ENCODE measurements at regions not wholly inside any gene's neighbourhood (a gene's known extent, or its start where the extent isn't known, plus 50 kb on each side); places are given as distances from the start of the nearest gene placed in this dataset.
A peak's percentile ranks its signal among the peaks of the same experiment; 100 is the strongest.

DNA sequence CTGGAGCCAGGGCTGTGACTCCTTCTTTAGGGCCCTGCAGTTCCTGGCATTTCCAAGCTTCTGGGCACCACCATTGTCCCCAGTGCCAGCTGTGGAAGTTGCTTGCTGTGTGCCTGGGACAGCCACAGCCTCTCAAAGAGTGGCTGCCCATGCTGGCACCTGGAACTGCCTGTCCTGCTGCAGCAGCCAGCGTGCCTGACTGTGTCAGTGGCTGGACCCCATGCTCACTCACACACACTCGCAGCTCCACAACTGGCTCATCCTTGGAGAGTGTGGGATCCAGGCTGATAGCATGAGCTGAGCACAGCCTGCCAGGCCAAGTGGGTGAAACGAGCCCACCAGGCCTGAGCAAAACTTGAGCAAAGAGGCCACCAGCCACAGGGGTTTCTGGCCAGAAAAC lies 1107.6 kb downstream of the C4orf33 start:
- DNase-seq = no peak

DNA sequence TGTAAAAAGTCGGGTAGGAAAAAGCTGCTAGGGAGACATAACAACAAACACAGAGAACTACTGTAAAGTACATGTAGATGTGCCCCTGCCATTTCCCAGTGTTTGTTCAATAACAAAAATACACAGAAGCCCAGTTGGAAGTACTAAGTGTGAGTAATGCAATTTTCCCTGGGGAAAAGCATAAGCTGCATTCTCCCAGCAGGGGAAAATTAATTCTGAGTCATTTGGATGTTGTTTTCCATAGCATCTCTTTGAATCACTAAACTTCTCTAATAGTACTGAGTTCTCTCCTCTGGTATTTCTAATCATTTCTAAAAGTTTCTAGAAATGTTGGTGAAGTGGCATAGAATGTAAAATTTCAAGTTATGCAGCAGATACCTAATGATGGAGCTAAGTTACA lies 1114.9 kb downstream of the C4orf33 start:
- DNase-seq = no peak

DNA sequence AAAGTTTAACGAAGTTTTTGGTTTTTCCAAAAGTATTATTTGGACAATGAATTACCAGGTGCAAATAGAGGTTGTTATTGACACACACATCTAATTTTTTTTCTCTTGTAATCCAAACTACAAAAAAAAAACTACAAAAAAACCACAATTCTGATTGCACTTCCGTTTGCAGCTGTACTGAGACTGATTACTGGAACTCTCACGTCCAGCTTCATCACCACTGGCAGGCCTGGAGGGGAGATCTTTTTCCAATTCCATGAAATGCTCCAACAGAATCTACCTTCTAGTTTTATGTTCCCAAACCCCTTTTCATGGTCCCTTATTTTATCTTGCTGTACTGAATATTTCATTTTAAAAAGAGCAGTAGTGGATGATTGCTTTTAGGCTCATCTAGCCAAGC lies 1118.3 kb downstream of the C4orf33 start:
- no peak for DNase-seq

DNA sequence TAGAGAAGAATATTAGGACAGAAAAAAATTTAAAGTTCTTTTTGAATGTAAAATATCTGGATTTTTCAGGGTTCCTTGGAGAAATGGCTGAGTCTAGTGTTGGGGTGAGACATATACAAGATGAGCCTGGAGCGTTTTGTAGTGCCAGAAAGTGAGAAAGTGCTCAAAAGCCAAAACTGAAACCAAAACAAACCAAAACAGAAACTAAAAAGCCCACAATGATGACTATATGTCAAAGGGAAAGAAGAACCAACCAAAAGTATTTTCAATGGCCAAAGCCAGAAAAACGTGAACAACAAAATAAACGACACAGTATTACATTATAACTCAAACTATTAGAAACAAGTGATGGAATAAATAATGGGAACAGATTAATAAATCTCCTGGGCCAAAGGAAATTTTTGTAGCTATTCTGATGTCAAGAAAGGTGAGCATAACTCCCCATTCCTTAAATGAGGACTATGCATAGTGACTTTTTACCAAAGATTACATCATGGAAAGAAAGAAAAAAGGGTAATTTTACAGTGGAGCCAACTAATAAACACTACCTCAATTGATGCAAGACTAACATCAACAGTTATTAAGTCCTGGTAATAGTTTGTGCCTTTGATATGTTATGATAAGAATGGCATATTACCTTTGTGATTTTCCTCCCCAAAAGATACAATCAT lies 1137.6 kb downstream of the C4orf33 start:
- DNase-seq = peak; percentile 26

DNA sequence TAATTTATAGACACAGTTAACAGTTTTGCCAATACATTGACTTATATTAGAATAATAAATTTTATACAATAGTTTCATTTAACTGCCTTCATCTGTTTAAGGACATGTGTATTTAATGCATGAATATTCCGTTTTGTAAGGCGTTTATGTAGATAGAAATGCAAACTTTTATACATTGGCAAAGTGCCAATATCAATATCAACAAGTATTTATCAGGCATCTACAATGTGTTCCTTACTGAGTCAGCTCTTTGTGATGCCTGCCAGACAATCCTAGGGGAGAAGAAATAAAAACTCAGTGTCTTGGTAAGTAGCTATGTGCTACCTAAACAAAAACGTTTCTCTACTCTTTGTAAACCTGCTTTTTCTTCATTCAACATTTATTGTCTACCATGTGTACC lies 1142.2 kb downstream of the C4orf33 start:
- no peak for DNase-seq

DNA sequence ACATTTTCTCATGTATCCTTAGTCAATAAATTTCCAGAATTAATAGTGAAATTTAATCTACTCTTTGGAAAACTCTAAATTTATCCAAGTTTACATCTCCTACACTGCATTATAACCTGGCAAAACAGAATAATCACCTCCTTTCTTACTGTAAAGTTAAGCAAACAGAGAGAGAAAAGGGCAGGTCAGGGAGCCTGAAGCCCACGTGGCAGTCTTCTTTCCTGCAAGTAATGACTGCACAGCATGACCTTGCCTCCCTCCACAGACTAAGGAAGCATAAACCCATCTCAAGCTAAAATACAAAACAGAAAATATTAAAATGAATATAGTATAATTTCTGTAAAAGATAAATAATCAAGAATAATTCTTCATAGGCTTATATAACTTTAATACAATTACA lies 1153.0 kb downstream of the C4orf33 start:
- no peak for DNase-seq

DNA sequence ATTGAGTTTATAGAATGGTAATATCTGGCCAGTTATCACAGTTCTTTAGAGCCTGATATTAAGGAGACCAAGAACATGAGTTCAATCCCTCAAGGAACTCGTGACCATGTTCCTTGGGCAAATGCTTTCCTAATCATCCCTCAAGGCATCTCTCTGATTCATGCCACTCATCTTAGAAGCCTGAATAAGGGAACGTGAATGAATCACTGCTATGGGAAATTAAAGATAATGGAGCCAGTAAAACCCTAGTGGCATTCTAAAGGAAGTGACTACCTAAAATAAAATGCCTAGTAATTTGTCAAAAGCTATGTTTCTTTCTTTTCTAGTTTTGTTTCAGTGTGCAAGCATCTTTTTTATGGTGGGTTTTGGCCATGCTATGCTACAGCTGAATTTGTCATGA lies 1161.3 kb downstream of the C4orf33 start:
- DNase-seq = no peak

DNA sequence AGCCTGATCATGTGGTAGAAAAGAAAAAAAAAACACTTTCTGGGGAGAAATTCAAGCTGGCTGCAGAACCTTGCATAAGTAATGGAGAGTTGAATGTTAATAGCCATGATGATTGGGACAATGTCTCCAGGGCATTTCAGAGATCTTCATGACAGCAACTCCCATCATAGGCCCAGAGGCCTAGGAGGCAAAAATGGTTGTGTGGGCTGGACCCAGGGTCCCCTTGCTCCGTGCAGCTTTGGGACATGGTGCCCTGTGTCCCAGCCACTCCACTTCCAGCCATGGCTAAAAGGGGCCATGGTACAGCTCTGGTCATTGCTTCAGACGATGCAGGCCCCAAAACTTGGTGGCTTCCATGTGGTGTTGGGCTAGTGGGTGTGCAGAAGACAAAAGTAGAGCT lies 1170.9 kb downstream of the C4orf33 start:
- DNase-seq = no peak

DNA sequence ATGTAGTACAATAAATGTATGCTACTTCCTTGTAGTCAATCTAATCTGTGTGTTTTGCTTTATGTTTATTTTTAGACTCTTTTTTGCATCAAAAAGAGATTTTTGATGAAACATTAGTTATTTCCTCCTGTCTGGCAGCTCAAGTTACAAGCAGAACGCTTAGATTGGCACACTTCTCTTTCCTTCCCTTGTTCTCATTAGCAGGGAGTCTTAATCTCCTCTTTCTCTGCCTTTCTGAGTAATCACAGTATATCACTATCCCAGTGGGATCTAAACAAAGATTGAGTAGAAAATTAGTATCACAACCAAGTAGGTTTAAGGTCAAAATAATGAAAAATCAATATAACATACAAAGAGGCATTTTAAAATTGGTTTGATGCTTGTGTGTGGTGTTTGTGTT lies 1192.6 kb downstream of the C4orf33 start:
- no peak for DNase-seq

DNA sequence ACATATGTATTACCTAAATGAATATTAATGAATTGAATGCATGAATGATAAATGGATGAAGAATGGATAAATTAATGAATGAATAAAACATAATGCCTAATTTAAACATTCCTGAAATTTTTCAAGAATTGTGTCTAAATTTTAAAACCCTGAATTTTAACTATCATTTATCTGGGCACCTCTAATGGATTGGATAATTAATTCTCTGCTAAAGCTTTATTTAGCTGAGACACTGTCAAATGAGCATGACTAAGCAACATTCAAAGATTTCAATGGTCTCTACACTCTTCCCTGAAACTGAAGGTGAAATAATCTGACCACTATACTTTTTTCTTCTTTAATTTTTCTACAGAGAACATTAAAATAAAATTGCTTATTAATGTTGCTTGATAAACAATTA lies 1197.7 kb downstream of the C4orf33 start:
- DNase-seq = no peak

DNA sequence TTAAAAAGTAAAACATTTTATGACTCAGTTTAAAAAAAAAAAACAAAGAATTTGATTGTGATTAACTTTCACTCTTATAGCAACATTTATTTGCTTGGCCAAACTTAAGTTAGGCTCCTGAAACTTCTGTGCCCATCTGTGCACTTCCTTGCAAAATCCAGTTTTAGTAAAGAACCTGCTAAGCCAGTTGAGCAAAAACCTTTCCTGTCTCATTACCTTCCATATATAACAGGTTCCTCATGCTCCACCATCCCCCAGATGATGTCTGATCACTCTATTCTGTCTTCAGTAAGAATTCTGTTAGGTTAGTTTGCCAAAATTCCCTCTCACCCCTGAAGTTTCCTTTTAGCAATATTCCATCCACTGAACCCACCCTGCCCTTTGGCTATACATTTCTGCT lies 1200.5 kb downstream of the C4orf33 start:
- DNase-seq = no peak

DNA sequence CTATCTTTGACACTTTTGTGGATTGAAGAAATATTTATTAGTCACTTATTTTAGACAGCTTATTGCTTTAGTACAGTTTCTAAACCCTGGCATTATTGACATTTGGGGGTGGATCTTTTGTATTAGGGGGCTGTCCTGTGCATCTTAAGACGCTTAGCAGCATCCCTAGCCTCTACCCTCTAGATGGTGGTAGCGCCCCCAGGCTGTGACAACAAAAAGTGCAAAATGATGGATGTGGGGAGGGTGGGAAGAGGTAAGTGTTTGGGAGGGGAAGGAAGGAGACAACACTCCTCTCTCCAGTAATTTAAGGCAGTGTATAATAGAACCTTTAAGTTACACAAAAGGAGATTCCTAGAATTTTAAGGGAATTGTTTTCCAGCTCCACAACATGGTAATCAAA lies 1210.6 kb downstream of the C4orf33 start:
- no peak for DNase-seq

DNA sequence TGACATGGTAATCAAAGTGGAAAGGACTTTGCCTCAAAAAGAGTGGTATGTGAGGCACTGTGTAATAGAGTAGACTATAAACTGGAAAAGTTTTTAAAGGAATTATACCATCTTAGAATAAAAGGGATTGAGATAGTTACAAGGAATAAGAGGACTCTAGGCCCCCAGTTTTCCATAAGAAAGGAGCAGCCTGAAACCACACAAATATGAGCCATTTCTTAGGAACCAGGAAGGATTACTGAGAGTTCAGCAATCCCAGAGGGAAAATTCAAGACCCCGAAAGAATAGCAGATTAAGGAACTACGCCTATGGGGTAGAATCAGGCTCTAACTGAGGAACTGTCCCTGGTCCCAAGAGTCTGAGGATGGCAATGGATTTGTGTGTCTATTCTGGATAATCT lies 1213.3 kb downstream of the C4orf33 start:
- no peak for DNase-seq

DNA sequence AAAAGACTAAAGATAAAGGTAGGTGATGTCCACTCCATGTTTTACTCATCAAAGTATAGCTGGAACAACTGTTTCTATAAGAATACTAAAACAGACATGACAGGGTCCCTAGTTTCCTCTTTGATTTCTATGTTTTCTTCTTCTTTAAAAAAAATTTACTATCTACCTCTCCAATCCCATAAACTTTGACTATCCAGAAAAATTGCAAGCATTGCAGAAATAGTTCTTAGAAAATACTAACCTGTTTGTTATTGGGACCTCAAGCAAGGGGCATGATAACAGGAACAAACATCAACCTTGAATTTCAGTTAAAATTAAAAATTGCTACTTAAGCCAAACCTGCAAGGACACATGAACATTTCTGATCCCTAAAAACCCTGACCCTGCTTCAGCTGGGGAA lies 1226.5 kb downstream of the C4orf33 start:
- no peak for DNase-seq

DNA sequence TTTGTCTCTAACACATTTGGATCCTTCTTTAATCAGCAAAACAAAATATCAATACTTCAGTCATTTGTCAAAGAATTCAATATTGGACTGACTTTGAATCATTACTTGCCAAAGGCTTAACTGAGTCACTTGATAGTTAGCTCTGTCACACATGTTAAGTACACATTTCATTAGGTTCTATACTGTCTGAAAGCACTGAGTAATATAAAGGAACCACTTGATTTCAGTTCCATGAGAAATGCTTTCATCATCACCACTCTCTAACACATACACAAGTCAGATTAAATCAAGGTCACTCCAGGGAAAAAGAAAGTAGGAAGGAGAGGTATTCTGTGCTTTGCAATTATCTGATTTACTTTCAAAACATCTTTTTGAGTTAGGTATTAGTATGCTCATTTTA lies 1233.1 kb downstream of the C4orf33 start:
- peak; percentile 3 for DNase-seq

DNA sequence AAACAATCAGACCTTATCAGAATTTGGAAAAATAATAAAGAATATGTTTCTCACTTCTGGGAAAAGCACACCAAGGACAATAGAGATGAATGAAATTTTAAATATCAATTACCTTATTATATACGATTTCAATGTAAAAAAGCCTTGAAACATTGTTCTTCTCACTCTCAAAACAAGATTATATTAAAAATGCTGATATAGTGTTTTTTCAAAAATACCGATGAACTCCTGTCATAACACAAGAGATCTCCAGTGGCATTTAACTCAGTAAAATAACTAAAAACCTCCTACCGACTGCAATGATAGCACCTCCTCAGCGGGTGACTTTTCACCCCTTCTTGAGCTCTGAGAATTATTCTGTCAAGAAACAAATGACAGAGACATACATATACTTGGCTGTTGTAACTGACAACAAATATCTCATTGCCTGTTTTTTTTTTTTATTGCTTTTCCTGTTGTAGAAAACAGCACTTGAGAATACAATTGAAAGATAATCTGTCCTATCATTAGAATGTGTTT lies 1237.3 kb downstream of the C4orf33 start:
- DNase-seq = no peak

DNA sequence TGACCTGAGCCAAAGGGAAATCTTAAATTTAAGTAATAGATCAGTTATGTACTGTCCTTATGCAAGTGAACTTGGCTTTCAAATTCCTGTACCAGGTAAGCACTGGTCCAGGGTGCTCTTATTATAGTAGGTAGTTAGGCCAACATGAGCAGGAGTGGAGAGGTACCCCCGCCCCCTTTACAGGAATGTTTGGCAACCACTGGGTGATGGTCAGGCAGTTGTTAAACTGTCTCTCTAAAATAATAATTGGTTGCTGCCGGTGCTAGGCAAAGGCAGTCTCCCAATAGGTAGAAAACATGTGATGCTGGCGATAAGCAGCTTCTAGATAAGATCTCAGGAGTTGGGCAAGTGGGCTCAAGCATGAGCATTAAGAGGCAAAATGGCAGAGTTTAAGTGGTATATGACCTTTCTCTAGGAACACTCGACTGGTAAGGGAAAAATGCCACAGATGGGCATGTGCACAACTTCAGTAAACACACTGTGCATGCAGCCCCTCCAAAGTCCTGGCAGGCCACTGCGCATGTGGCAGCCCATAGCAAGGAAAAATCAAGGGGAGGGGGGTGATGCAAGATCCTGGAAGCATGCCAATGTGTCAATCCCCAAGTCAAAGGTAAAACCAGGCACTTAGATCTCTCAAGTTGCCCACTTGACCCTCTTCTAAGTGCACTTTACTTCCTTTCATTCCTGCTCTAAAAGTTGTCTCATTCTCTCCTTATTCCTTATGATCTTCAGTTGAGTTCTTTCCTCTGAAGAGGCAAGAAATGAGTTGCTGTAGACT lies 1239.7 kb downstream of the C4orf33 start:
- no peak for DNase-seq

DNA sequence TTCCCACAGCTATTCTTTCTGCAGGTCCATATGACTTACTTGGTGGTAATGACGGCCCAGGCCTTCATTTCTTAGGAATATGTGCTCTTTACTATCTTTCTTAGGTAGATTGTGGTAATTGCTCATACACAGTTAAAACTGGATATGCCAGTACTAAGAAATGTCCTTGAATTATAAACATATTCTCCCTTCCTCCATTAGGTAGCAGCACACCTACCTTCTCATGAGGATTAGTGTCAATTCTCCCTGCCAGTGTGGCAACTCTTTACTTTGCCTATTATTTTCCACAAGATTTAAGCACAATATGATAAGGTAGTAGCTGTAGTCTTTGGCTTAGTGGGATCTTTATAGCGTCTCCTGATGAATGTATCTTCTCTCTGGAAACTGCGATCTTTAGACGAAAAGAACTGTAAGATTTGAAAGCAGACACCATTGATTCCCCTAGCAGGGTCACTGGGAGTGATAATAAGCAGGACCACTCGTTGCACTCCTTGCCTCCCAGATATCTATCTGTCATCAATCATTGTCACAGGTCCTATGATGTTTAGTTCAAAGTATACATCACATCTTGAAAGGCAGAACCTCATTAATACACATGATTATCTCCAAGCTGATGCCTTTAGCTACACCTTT lies 1240.7 kb downstream of the C4orf33 start:
- DNase-seq = peak; percentile 1

DNA sequence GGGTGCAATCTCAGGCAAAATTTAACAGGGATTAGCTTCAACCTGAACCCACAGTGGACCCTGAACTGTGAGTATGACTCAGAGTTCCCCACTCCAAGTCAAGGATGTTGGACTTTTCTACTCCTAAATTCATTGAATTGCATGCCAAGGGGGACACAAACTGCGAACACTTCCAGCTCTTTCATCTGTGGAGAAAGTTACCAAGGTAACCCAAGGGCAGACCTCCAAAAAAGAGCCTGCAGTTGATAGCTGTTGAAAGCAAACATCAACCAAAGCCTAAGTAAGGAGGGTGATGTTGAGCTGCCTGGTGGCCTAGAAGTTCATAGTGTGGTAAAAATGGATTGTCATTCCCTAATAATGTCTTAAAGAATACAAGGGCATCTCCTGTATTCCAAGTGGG lies 1242.9 kb downstream of the C4orf33 start:
- no peak for DNase-seq

DNA sequence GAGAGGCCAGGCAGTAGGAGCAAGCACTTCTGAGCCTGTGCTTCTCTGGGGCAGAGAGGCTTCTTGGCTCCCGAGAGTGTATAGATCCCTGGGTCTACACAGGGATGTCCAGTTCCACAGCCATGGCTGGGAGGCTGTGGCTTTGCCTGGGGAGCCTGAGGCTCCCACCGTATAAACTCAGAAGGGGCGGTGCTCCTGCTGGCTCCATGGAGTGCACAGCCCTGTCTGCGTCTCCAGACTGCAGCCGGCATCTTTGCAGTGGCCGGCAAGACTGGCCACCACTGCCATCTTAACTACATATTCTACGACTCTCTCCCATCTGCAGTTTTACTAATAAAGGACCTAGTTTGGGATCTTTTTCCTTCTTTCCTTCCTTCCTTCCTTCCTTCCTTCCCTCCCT lies 1253.8 kb downstream of the C4orf33 start:
- DNase-seq = no peak

DNA sequence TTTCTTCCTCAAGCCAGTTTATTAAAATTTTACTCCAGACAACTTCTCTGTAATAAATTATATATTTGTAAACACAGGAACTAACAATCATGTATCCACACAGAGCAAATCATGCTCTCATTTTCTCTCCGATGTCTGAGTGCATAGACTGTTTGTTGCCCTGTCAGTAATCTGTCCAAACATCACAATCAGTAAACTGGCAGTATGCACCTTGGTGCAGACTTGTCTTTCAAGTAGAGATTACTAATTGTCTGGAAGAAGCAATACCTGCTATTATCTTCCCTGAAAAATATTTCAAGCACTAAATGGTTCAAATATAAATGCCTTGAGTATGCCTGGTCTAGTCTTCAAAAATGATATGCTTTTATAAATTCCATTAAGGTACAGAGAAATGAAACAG lies 1260.9 kb downstream of the C4orf33 start:
- DNase-seq = no peak

DNA sequence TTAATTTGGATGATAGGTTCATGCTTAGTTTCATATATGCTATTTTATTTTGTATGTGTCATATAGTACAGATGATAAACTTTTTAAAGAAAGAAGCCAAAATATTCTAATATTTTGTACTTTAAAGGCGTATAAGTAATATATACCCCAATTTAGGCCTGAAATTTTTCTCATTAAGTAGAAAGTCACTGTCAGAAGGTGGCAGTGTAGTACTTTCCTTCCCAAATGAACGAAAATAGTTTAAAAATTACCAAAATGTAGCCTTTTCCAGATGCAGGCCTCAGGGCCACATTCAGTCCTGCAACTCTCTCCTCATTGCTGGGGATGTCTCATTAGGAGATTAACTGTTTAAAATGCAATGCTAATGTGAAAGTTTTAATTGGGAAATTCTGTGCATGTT lies 1263.6 kb downstream of the C4orf33 start:
- DNase-seq = no peak

DNA sequence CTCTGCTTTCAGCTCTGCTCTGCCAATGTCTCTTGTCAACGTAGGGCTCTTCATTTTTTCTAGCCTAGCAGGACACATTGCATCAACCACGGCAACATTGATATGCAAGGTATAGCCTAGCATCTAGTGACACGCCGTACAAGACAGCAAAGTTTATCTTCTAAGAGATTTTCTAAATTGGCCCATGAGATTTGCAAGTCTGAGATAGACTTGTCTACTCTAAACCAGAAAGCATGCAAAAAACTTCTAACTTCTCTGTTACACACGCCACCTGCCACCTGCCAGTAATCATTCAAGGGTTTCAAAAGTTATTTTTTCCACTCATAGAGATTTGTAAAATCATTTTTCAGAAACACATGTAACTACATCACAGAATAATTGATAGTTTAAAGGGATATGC lies 1265.7 kb downstream of the C4orf33 start:
- no peak for DNase-seq

DNA sequence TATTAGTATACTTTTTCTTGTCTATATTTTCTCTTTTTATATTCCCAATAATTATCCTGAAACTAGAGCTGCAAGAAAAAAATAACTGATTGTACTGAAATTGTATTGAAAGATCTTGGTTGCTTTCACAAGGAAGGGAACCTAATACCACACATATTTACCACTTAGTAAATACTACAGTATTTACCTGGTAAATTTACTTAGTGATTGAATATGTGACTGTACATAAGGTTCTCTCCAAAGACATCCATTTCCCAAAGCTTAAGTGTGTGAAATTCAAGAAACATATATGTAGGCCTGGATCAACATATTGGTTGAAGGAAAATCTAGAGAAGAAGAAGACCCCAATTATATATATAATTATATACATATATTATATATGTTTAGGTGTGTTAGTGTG lies 1272.7 kb downstream of the C4orf33 start:
- no peak for DNase-seq

All from inflammatory macrophage treated with lipopolysaccharide for 4 hours (primary cell).